ENCODE measurements at regions not wholly inside any gene's neighbourhood (a gene's known extent, or its start where the extent isn't known, plus 50 kb on each side); places are given as distances from the start of the nearest gene placed in this dataset.
"Not testable (repeated sequence)": the region's sequence is repeated elsewhere in the genome, so short reads cannot be mapped to it uniquely, and the experiment has no call there.

- DNase-seq (ENCODE audit: low read depth, low spot score), result no peak
Observed at GRCh38 chr1:14137411-14138134, 437.6 kb downstream of the PRDM2 start.

DNA sequence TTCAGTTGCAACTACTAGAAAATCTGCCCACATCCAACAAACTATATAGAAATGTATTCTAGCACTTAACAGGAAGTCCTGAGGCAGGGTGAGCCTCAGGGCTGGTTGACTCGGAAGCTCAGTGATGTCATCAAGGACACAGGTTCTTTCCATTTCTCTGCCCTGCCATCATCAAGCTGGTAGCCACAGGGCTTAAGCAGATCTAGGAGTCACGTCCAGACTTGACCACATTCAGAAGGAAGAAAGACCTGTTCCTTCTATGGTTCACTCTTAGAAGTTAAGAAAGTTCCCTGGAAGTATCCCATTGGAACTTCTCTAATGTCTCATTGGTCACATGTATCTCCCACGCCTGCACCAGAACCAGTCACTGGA is 438.1 kb downstream of the PRDM2 start:
- DNase-seq (ENCODE audit: low read depth, low spot score), result no peak

- DNase-seq (ENCODE audit: low read depth, low spot score), result no peak
Observed at GRCh38 chr1:14138687-14139086, 438.7 kb downstream of the PRDM2 start.

DNA sequence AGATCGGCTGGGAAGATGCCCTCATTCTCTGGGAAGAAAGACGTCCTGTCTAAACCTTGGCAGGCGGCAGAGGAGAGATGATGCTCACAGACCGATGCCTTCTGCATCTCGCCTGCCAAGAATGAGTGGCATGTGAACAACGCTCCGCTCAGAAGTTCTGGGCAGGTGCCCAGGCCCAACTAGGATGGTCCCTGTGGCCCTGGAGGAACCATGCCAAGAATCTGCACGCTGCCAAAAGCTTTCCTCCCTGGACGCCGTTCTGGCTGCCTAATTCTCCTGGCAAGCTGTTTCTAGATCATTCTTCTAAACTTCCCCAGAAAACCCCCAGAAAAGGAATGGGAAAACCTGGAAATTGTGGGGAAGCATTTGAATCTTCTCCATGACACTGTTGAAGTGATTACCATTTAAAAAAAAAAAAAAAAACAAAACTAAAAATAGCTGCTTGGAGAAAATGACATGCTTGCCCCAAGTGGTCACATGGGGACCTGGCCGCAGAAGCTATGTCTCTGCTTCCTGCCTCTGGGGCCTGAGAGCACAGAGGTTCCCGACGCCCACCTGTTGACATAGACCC is 440.9 kb downstream of the PRDM2 start:
- no peak for DNase-seq (ENCODE audit: low read depth, low spot score)

- DNase-seq (ENCODE audit: low read depth, low spot score), result no peak
Observed at GRCh38 chr1:14141656-14142055, 441.7 kb downstream of the PRDM2 start.

DNA sequence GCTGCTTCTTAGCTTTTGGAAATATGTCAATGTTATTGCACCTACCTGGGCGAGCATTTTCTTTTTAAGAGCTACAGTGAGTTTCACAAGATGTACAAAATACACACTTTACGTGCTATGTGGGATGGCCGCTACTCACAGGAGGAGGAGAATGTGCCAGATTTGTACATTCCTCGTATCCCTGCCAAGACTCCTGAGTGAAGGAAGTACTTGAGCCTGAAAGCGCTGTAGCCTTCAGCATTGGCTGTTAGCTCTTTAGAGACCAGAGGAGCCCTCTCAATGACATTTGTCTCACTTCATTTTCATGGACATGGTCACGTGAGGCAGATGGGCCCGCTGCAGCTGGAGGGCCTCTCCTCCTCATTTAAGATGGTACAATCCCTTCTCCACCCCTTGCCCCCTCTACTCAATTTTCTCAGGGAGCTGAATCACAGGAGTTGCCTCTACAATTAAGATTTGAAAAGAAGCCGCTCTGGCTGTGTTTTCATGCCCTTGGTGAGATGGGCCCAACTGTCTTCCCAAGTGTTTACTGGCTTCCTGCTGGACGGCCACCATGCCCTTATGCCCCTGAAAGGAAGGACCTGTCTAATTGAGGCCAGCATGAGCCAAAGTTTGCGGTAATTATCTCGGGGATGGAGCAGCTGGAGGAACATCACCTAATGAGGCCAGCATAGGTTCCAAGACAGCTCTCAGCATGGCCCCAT is 442.6 kb downstream of the PRDM2 start:
- DNase-seq (ENCODE audit: low read depth, low spot score), result no peak

- DNase-seq (ENCODE audit: low read depth, low spot score), result no peak
Observed at GRCh38 chr1:14143777-14144176, 443.8 kb downstream of the PRDM2 start.

DNA sequence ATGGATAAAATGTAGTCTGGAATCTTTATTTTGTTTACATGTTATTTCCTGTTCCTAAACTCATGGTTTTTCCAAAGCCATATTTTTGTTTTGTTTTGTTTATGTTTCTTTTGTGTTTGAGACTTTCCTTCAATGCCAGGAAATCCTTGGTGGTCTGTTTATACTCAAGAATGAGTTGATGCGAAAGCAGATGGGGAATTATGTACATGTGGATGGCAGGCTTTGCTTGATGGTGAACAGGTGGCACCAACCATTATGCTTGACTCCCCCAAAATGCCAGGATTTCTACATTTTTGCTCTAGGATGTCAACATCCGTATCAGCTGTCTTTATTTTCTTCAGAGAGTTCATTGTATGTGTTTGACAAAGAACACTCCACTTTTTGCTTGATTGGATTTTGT is 448.5 kb downstream of the PRDM2 start:
- no peak for DNase-seq (ENCODE audit: low read depth, low spot score)

DNA sequence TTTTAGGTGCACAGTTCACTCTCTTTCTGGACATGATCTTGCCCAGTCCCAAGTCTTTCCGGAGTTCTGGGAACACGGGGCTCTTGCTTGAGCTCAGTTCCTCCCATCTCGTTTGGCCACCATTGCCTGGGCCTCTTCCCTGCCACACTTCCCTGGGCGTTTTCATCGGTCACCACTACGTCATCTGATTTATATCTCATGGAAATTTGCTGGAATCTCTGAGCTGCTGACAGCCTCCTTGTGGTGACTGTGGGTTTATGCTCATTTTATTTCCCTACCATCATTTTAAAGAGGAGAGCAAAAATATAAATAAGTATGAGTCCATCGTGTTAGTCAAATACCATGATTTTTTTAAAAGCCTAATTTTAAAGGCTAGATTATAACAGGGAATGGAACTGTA is 449.1 kb upstream of the KAZN start:
- DNase-seq (ENCODE audit: low read depth, low spot score), result no peak

DNA sequence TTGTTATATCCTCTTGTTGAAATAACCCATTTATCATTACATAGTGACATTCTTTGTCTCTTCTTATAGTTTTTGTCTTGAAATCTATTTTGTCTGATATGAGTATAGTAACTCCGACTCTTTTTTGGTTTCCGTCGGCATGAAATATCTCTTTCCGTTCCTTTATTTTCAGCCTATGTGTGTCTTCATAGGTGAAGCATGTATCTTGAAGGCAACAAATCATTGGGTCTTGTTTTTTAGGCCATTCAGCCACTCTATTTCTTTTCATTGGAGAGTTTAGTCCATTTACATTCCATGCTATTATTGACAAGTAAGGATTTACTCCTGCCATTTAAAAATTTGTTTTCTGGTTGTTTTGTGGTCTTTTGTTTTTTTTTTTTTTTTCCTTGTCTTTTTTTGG is 441.9 kb upstream of the KAZN start:
- DNase-seq (ENCODE audit: low read depth, low spot score), result no peak

DNA sequence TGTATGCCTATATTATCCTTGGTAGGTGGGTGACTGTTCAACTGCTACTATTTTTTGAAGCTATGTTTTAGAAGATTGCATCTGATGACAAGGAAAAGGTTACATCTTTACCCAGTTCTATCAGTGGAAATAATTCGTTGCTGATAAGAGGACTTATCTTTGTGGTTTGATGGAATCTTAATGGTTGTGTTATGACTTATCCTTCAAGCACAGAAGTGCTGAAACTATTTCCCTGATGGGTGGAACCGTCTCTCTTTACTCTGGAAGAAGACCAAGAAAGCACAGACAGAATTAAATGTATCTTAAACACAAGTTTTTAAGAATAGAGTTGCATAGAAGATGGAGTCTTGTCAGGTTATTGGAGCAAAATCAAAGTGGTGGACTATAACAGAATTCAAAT is 437.7 kb upstream of the KAZN start:
- no peak for DNase-seq (ENCODE audit: low read depth, low spot score)

- no peak for DNase-seq (ENCODE audit: low read depth, low spot score)
Observed at GRCh38 chr1:14163246-14163645, 435.2 kb upstream of the KAZN start.

DNA sequence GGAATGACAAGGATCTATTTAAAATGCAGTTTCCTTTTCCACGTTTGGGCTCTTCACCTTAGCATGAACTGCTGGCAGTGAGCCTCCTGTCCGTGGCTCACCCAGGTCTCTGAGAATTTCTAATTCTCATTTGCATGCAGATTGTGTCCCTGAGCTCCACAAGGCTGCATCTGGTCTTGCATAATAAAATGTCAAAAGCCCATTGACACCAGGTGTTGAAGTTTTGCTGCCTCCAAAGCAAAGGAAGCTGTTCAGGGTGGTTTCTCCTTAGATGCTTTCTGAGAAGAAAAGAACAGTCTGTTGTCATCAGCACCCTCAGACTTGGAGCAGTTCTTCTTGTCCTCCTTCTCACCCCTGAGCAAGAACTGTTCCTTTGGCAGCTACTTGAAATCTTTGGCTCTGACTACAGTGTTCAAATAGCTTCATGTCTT is 433.1 kb upstream of the KAZN start:
- no peak for DNase-seq (ENCODE audit: low read depth, low spot score)

DNA sequence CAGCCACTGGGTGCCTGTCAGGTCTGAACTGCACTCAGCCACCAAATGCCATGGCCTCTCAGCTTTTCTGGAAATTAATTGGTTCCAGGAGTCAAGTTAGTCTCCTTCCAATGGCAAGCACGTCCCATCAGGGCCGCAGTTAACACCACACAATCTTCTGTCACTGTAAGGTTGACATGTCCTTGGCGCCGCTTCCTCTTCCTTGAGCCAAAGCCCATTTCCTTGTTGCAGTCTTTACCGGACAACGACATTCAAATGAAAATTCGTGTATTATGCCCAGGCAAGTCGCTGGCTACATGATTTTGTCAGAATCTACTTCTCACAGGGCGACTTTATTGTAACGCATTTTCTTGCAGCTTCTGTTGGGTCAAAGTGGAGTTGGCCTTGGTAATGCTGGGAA is 430.6 kb upstream of the KAZN start:
- no peak for DNase-seq (ENCODE audit: low read depth, low spot score)

DNA sequence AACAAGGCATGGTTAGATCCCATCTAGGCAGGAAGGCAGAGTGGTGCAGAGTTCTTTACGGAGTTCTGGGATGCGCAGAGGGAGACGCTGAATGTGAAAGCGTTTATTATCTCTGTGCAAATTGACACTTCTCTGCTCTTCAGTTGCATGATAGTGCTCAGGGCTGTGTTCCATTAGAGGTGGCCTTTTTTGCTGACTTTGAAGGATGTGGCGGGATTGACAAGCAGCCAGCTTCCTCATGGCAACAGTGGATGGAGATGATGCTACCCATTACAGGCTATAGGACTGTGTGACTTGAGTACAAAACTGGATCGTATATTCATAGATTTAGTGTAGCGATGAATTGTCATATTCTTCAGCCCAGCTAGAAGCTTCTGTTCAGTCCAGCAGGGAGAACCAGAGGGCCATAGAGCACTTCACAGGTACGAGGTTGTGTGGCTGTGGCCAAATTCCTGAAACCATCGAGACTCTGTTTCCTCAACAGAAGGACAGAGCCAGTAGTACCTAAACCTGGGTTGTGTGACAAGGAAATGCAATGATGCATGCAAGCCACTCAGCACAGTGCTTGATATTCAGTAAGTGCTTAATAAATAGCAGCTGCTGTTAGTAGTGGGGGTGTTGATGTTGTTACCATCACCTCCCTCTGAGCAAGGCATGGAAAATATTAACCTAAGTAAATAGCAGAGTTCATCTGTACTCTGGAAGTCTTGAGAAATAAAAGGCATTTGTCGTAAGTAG is 430.0 kb upstream of the KAZN start:
- no peak for DNase-seq (ENCODE audit: low read depth, low spot score)

- DNase-seq (ENCODE audit: low read depth, low spot score), result no peak
Observed at GRCh38 chr1:14173598-14173997, 424.9 kb upstream of the KAZN start.

- DNase-seq (ENCODE audit: low read depth, low spot score), result not testable (repeated sequence)
Observed at GRCh38 chr1:14177866-14178265, 420.6 kb upstream of the KAZN start.

DNA sequence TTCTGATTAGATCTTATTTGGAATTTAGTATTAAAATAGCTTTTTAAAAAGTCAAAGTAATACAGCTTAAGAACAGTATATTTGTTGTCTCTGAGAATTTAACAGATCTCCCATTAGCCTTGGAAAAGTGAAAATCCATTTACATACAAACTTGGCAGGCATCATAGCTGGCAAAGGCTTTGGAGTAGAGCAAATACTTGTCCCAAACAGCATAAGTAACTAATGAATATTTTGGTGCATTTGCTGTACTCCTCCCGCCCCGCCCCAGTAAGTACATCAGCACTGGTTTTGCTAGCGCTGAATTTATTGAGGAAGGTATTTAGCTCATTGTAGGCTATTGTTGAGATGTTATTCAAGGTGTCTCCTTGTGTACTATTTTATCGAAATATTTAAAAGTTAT is 417.7 kb upstream of the KAZN start:
- no peak for DNase-seq (ENCODE audit: low read depth, low spot score)

GRCh38 chr1:14181191-14181795 is 417.2 kb upstream of the KAZN start:
- DNase-seq (ENCODE audit: low read depth, low spot score), result no peak

- DNase-seq (ENCODE audit: low read depth, low spot score), result no peak
Observed at GRCh38 chr1:14182856-14183255, 415.6 kb upstream of the KAZN start.

- DNase-seq (ENCODE audit: low read depth, low spot score), result no peak
Observed at GRCh38 chr1:14183329-14183728, 415.2 kb upstream of the KAZN start.

DNA sequence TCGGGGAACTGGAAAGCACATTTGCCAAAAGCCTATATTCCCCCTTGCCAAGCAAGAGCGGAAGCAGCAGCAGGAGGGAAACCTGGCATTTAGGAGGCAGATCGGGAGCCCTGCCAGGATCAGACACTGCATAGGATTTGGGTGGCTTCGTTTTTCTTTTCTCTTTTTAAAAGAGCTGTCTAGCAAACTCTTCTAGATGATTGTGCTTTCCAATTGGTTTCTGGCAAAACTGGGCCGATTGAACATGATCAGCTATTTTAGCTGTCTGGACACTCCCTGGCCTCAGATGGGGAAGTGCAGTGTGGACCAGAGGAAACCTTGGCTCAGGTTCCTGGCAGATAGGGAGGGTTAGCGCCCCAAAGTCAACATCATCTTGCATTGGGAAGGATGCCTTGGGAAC is 414.0 kb upstream of the KAZN start:
- DNase-seq (ENCODE audit: low read depth, low spot score), result no peak

All from ELF-1 (cell line).